ENCODE measurements at regions not wholly inside any gene's neighbourhood (a gene's known extent, or its start where the extent isn't known, plus 50 kb on each side); places are given as distances from the start of the nearest gene placed in this dataset.

DNA sequence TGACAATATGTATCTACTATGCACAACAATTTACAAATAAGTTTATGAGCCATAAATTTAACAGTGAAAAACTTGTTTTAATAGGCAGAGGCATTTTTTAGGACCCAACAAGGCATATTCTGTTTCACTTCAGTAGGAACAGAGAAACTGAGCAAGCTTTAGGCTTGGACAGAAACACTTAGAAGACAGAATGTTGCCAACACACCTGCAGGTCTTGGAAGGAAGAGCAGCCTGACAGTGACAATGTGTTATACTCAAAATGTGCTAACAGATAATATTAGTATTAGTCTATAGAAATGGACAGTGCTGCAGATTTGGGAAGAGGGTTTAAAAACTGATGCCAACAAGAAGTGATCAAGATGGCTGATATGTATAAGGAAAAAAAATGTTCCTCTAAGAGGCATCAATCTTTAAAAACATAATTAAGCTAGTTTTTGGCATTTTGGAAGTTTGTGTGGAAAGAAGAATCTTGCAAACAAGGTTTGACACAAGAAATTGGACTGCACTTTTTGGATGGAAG, 297.1 kb upstream of the FSIP2 start:
- H3K4me2 ChIP-seq (ENCODE audit: low read length) = no peak overlapping the region
- no peaks in the 10 kb centered on the region for H3K36me3 ChIP-seq (ENCODE audit: insufficient read depth, low read length)
- H4K20me1 ChIP-seq (ENCODE audit: insufficient read depth, low read length) = no peaks in the 10 kb centered on the region
- intact Hi-C loops (cut with micrococcal nuclease; ENCODE audit: unreplicated experiment) = no loop called here
- no TSS peak for BruUV-seq (replicated peaks)
- no peak for TF ChIP-seq EZH2phosphoT487 (IDR thresholded peaks at IDR 0.05; ENCODE audit: borderline replicate concordance, low read depth, low read length)
- H3K9me3 ChIP-seq (ENCODE audit: low read length) = no peaks in the 10 kb centered on the region
- H3K79me2 ChIP-seq (ENCODE audit: insufficient read depth, low read depth, low read length) = no peaks in the 10 kb centered on the region
- no peak for DNase-seq (ENCODE audit: low spot score)
- H3K4me1 ChIP-seq (ENCODE audit: insufficient read depth, low read length, poor library complexity, severe bottlenecking) = no peaks in the 10 kb centered on the region
- CTCF ChIA-PET (ENCODE audit: unreplicated experiment) = no interaction called here
- POLR2A ChIA-PET = interaction anchor here (0.7 kb wide), 1 partner anchor 24 kb away, joined by 4 read pairs; no protein-coding TSS in a partner anchor
- no peaks in the 10 kb centered on the region for H3K9me2 ChIP-seq (ENCODE audit: insufficient read depth, low read length)
- H3K27ac ChIP-seq (ENCODE audit: low read depth, low read length, poor library complexity, severe bottlenecking) = no peak overlapping the region
- H2AFZ ChIP-seq (ENCODE audit: low read length) = no peak overlapping the region
- no peak overlapping the region for H3K4me3 ChIP-seq (ENCODE audit: low read depth, low read length, poor library complexity, severe bottlenecking)

GRCh38 chr2:185456517-185456916, 282.1 kb upstream of the FSIP2 start:
- Histone ChIP-seq H3K4me2 (ENCODE audit: low read length) (no peak overlapping the region), H3K4me1 (ENCODE audit: insufficient read depth, low read length, poor library complexity, severe bottlenecking) (no peaks in the 10 kb centered on the region), H3K9me2 (ENCODE audit: insufficient read depth, low read length) (no peaks in the 10 kb centered on the region), H3K4me3 (ENCODE audit: low read depth, low read length, poor library complexity, severe bottlenecking) (no peak overlapping the region), H3K27ac (ENCODE audit: low read depth, low read length, poor library complexity, severe bottlenecking) (no peak overlapping the region), H2AFZ (ENCODE audit: low read length) (no peak overlapping the region), H3K36me3 (ENCODE audit: insufficient read depth, low read length) (no peaks in the 10 kb centered on the region), H3K9me3 (ENCODE audit: low read length) (no peaks in the 10 kb centered on the region), H3K79me2 (ENCODE audit: insufficient read depth, low read depth, low read length) (no peaks in the 10 kb centered on the region), H4K20me1 (ENCODE audit: insufficient read depth, low read length) (no peaks in the 10 kb centered on the region)
- POLR2A ChIA-PET = interaction anchor here (0.7 kb wide), 1 partner anchor 924 kb away, joined by 3 read pairs; no protein-coding TSS in a partner anchor
- BruUV-seq (replicated peaks) = no TSS peak
- no peak for DNase-seq (ENCODE audit: low spot score)
- no peak for TF ChIP-seq EZH2phosphoT487 (IDR thresholded peaks at IDR 0.05; ENCODE audit: borderline replicate concordance, low read depth, low read length)
- TF ChIP-seq, protein P1, sequence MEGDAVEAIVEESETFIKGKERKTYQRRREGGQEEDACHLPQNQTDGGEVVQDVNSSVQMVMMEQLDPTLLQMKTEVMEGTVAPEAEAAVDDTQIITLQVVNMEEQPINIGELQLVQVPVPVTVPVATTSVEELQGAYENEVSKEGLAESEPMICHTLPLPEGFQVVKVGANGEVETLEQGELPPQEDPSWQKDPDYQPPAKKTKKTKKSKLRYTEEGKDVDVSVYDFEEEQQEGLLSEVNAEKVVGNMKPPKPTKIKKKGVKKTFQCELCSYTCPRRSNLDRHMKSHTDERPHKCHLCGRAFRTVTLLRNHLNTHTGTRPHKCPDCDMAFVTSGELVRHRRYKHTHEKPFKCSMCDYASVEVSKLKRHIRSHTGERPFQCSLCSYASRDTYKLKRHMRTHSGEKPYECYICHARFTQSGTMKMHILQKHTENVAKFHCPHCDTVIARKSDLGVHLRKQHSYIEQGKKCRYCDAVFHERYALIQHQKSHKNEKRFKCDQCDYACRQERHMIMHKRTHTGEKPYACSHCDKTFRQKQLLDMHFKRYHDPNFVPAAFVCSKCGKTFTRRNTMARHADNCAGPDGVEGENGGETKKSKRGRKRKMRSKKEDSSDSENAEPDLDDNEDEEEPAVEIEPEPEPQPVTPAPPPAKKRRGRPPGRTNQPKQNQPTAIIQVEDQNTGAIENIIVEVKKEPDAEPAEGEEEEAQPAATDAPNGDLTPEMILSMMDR (conservative IDR thresholded peaks at IDR 0.05; ENCODE audit: low read length) = no peak
- CTCF ChIA-PET (ENCODE audit: unreplicated experiment) = no interaction called here
- intact Hi-C loops (cut with micrococcal nuclease; ENCODE audit: unreplicated experiment) = no loop called here

- ChIA-PET CTCF (ENCODE audit: unreplicated experiment) (no interaction called here), POLR2A (no interaction called here)
- intact Hi-C loops (cut with micrococcal nuclease; ENCODE audit: unreplicated experiment) = no loop called here
Observed at GRCh38 chr2:185463481-185463880, 275.1 kb upstream of the FSIP2 start.

More at GRCh38 chr2:185463481-185463880, 275.1 kb upstream of the FSIP2 start:
- no peak overlapping the region for H2AFZ ChIP-seq (ENCODE audit: low read length)
- no peak for DNase-seq (ENCODE audit: low spot score)
- no TSS peak for BruUV-seq (replicated peaks)
- no peaks in the 10 kb centered on the region for H3K4me1 ChIP-seq (ENCODE audit: insufficient read depth, low read length, poor library complexity, severe bottlenecking)
- no peak overlapping the region for H3K4me2 ChIP-seq (ENCODE audit: low read length)
- H3K4me3 ChIP-seq (ENCODE audit: low read depth, low read length, poor library complexity, severe bottlenecking) = no peak overlapping the region
- no peaks in the 10 kb centered on the region for H4K20me1 ChIP-seq (ENCODE audit: insufficient read depth, low read length)
- TF ChIP-seq, protein P1 (conservative IDR thresholded peaks at IDR 0.05; ENCODE audit: low read length) = no peak
- no peak for TF ChIP-seq EZH2phosphoT487 (IDR thresholded peaks at IDR 0.05; ENCODE audit: borderline replicate concordance, low read depth, low read length)
- H3K27ac ChIP-seq (ENCODE audit: low read depth, low read length, poor library complexity, severe bottlenecking) = no peak overlapping the region
- H3K9me3 ChIP-seq (ENCODE audit: low read length) = no peaks in the 10 kb centered on the region
- no peaks in the 10 kb centered on the region for H3K79me2 ChIP-seq (ENCODE audit: insufficient read depth, low read depth, low read length)
- no peaks in the 10 kb centered on the region for H3K9me2 ChIP-seq (ENCODE audit: insufficient read depth, low read length)
- no peaks in the 10 kb centered on the region for H3K36me3 ChIP-seq (ENCODE audit: insufficient read depth, low read length)
